Stimulated activated CD4-positive, alpha-beta T cell treated with anti-CD3 and anti-CD28 coated beads, Interleukin-15, amount 100 ng/mL, for 48 hours (primary cell): ENCODE measurements at regions not wholly inside any gene's neighbourhood (a gene's known extent, or its start where the extent isn't known, plus 50 kb on each side); places are given as distances from the start of the nearest gene placed in this dataset.
"Not testable (repeated sequence)": the region's sequence is repeated elsewhere in the genome, so short reads cannot be mapped to it uniquely, and the experiment has no call there.

Experiments used
- DNase-seq, 2 donors: peaks; one replicate each; pipeline ENCODE4 v3.0.0-alpha.2; 2020; ENCODE audit warnings: low read depth in 2 of 2

GRCh38 chr6:12509060-12509459 is 207.5 kb upstream of the PHACTR1 start:
- no peak for DNase-seq

GRCh38 chr6:12516070-12516469 is 200.5 kb upstream of the PHACTR1 start:
- no peak for DNase-seq

- DNase-seq: no peak
Measured at GRCh38 chr6:12522347-12522746, 194.2 kb upstream of the PHACTR1 start.

GRCh38 chr6:12523726-12524125 is 192.8 kb upstream of the PHACTR1 start:
- DNase-seq: no peak

GRCh38 chr6:12525276-12525675 is 191.3 kb upstream of the PHACTR1 start:
- DNase-seq: no peak

- DNase-seq: no peak
Measured at GRCh38 chr6:12527339-12527738, 189.2 kb upstream of the PHACTR1 start.

GRCh38 chr6:12528136-12528535 is 188.4 kb upstream of the PHACTR1 start:
- no peak for DNase-seq

GRCh38 chr6:12528581-12529363 is 187.8 kb upstream of the PHACTR1 start:
- DNase-seq: no peak

- DNase-seq: no peak
Measured at GRCh38 chr6:12529364-12530019, 187.1 kb upstream of the PHACTR1 start.

- DNase-seq: no peak
Measured at GRCh38 chr6:12530345-12530744, 186.2 kb upstream of the PHACTR1 start.

- no peak for DNase-seq
Measured at GRCh38 chr6:12533586-12533985, 183.0 kb upstream of the PHACTR1 start.

- no peak for DNase-seq
Measured at GRCh38 chr6:12534069-12534853, 182.3 kb upstream of the PHACTR1 start.

- DNase-seq: no peak
Measured at GRCh38 chr6:12535586-12536314, 180.8 kb upstream of the PHACTR1 start.

GRCh38 chr6:12536416-12536815 is 180.2 kb upstream of the PHACTR1 start:
- no peak for DNase-seq

- no peak for DNase-seq
Measured at GRCh38 chr6:12537389-12537788, 179.2 kb upstream of the PHACTR1 start.

- no peak for DNase-seq
Measured at GRCh38 chr6:12538881-12539357, 177.6 kb upstream of the PHACTR1 start.

GRCh38 chr6:12542319-12543115 is 174.1 kb upstream of the PHACTR1 start:
- DNase-seq: not testable (repeated sequence)

- no peak for DNase-seq
Measured at GRCh38 chr6:12543953-12544352, 172.6 kb upstream of the PHACTR1 start.

GRCh38 chr6:12544821-12545565 is 171.6 kb upstream of the PHACTR1 start:
- DNase-seq: no peak
